ENCODE measurements at regions not wholly inside any gene's neighbourhood (a gene's known extent, or its start where the extent isn't known, plus 50 kb on each side); places are given as distances from the start of the nearest gene placed in this dataset.

DNA sequence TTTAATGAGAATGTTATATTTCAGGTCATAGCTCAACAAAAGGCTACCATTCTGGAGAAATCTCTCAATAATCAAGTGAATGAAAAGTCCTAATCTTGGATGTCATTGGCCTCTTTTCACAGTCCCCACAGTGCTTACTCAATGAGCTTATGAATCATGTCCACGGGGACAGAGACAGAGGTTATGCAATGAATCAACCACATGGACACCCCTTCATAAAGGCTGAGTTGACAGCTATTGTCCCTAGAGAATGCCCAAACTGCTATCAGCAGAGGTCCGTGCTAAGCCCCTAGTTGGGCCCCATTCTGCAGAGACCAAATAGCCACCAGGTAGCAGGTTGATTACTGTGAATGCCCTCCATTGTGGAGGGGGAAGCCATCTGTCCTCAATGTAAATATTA lies 158.1 kb downstream of the LHFPL1 start:
- TF ChIP-seq, protein P1, sequence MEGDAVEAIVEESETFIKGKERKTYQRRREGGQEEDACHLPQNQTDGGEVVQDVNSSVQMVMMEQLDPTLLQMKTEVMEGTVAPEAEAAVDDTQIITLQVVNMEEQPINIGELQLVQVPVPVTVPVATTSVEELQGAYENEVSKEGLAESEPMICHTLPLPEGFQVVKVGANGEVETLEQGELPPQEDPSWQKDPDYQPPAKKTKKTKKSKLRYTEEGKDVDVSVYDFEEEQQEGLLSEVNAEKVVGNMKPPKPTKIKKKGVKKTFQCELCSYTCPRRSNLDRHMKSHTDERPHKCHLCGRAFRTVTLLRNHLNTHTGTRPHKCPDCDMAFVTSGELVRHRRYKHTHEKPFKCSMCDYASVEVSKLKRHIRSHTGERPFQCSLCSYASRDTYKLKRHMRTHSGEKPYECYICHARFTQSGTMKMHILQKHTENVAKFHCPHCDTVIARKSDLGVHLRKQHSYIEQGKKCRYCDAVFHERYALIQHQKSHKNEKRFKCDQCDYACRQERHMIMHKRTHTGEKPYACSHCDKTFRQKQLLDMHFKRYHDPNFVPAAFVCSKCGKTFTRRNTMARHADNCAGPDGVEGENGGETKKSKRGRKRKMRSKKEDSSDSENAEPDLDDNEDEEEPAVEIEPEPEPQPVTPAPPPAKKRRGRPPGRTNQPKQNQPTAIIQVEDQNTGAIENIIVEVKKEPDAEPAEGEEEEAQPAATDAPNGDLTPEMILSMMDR (IDR thresholded peaks at IDR 0.05) = no peak
- no peak for TF ChIP-seq POLR2A (IDR thresholded peaks at IDR 0.05)
